ENCODE measurements at regions not wholly inside any gene's neighbourhood (a gene's known extent, or its start where the extent isn't known, plus 50 kb on each side); places are given as distances from the start of the nearest gene placed in this dataset.
A peak's percentile ranks its signal among the peaks of the same experiment; 100 is the strongest.

- H3K36me3 ChIP-seq: no peaks in the 10 kb centered on the region
- H3K27me3 ChIP-seq (ENCODE audit: insufficient read depth, low read depth, severe bottlenecking): no peaks in the 10 kb centered on the region
- H3K9me3 ChIP-seq (ENCODE audit: severe bottlenecking): no peaks in the 10 kb centered on the region
- H3K4me3 ChIP-seq (ENCODE audit: low read depth, low read length): no peak overlapping the region
- H3K27ac ChIP-seq: no peak overlapping the region
- no peak for DNase-seq
- TF ChIP-seq CTCF (IDR thresholded peaks at IDR 0.05; ENCODE audit: low read depth, low read length): no peak
These were observed 232.6 kb upstream of the IRX3 start for GRCh38 chr16:54519161-54519695.

- Histone ChIP-seq H3K9me3 (ENCODE audit: severe bottlenecking) (no peaks in the 10 kb centered on the region), H3K36me3 (no peaks in the 10 kb centered on the region), H3K4me3 (ENCODE audit: low read depth, low read length) (no peak overlapping the region), H3K27me3 (ENCODE audit: insufficient read depth, low read depth, severe bottlenecking) (no peaks in the 10 kb centered on the region), H3K27ac (no peak overlapping the region)
- no peak for DNase-seq
- TF ChIP-seq CTCF (IDR thresholded peaks at IDR 0.05; ENCODE audit: low read depth, low read length): no peak
These were observed 230.6 kb upstream of the IRX3 start for GRCh38 chr16:54517181-54517580.

- H3K4me3 ChIP-seq (ENCODE audit: low read depth, low read length): peak overlapping the region; percentile 35
- peak overlapping the region; percentile 4; the same call in 1 of the 2 replicates for H3K27ac ChIP-seq
- H3K9me3 ChIP-seq (ENCODE audit: severe bottlenecking): no peaks in the 10 kb centered on the region
- no peaks in the 10 kb centered on the region for H3K27me3 ChIP-seq (ENCODE audit: insufficient read depth, low read depth, severe bottlenecking)
- DNase-seq: peak; percentile 21
- no peak for TF ChIP-seq CTCF (IDR thresholded peaks at IDR 0.05; ENCODE audit: low read depth, low read length)
- H3K36me3 ChIP-seq: no peaks in the 10 kb centered on the region
These were observed 225.9 kb upstream of the IRX3 start for GRCh38 chr16:54512467-54512995.

GRCh38 chr16:54511222-54511731 lies 224.7 kb upstream of the IRX3 start:
- Histone ChIP-seq H3K27ac (no peak overlapping the region), H3K36me3 (no peaks in the 10 kb centered on the region), H3K4me3 (ENCODE audit: low read depth, low read length) (no peak overlapping the region), H3K9me3 (ENCODE audit: severe bottlenecking) (no peaks in the 10 kb centered on the region), H3K27me3 (ENCODE audit: insufficient read depth, low read depth, severe bottlenecking) (no peaks in the 10 kb centered on the region)
- no peak for TF ChIP-seq CTCF (IDR thresholded peaks at IDR 0.05; ENCODE audit: low read depth, low read length)
- no peak for DNase-seq

GRCh38 chr16:54510685-54511221 lies 224.2 kb upstream of the IRX3 start:
- Histone ChIP-seq H3K27me3 (ENCODE audit: insufficient read depth, low read depth, severe bottlenecking) (no peaks in the 10 kb centered on the region), H3K9me3 (ENCODE audit: severe bottlenecking) (no peaks in the 10 kb centered on the region), H3K27ac (no peak overlapping the region), H3K4me3 (ENCODE audit: low read depth, low read length) (no peak overlapping the region), H3K36me3 (no peaks in the 10 kb centered on the region)
- DNase-seq: no peak
- no peak for TF ChIP-seq CTCF (IDR thresholded peaks at IDR 0.05; ENCODE audit: low read depth, low read length)
